OCI-LY7 (cell line): ENCODE measurements at regions not wholly inside any gene's neighbourhood (a gene's known extent, or its start where the extent isn't known, plus 50 kb on each side); places are given as distances from the start of the nearest gene placed in this dataset.

Experiments
- BruUV-seq: library from RNA; stranded (reverse); fragments of 400-500 nt; replicated peaks from 2 replicates; lab custom pipeline; 2021; lab: Mats Ljungman, UMichigan
- CTCF ChIA-PET: fragments of 300-600 bp; sonication (Branson Sonifier 250); formaldehyde crosslinking; loops from one replicate; lab custom pipeline; 2022; ENCODE audit warnings: antibody characterized with exemption; ENCODE audit not compliant: unreplicated experiment; lab: Charles Lee
- POLR2A ChIA-PET: fragments of 300-600 bp; sonication (Branson Sonifier 250); formaldehyde crosslinking; loops from one replicate; lab custom pipeline; 2022; ENCODE audit warnings: antibody characterized with exemption; lab: Charles Lee
- DNase-seq: peaks from one replicate; pipeline ENCODE4 v3.0.0-alpha.2; 2015; ENCODE audit warnings: low spot score
- H2AFZ ChIP-seq: fragments of 200-600 bp; sonication (generic), shearing (Covaris generic); 2 replicates; pipeline ENCODE4 v1.6.1; 2014; ENCODE audit warnings: mild to moderate bottlenecking, antibody characterized with exemption, low read length, moderate library complexity
- H3K27ac ChIP-seq: fragments of 200-600 bp; sonication (generic); 2 replicates; pipeline ENCODE4 v1.5.1; 2014; ENCODE audit warnings: mixed run types, low read depth, mild to moderate bottlenecking, moderate library complexity, low read length, inconsistent platforms; ENCODE audit not compliant: poor library complexity, severe bottlenecking
- H3K36me3 ChIP-seq: fragments of 200-600 bp; sonication (generic); 2 replicates; pipeline ENCODE4 v1.6.1; 2014; ENCODE audit warnings: mild to moderate bottlenecking, antibody characterized with exemption, low read length, moderate library complexity, mixed read lengths; ENCODE audit not compliant: insufficient read depth
- H3K4me1 ChIP-seq: fragments of 200-600 bp; sonication (generic); 2 replicates; pipeline ENCODE4 v1.5.1; 2014; ENCODE audit warnings: mild to moderate bottlenecking, low read length; ENCODE audit not compliant: insufficient read depth, poor library complexity, severe bottlenecking
- H3K4me2 ChIP-seq: fragments of 200-600 bp; sonication (generic); 2 replicates; pipeline ENCODE4 v1.6.1; 2014; ENCODE audit warnings: mild to moderate bottlenecking, low read length
- H3K4me3 ChIP-seq: fragments of 200-600 bp; sonication (generic); 2 replicates; pipeline ENCODE4 v1.5.1; 2014; ENCODE audit warnings: mild to moderate bottlenecking, low read depth, low read length; ENCODE audit not compliant: poor library complexity, severe bottlenecking
- H3K79me2 ChIP-seq: fragments of 200-600 bp; sonication (generic); 2 replicates; pipeline ENCODE4 v1.6.1; 2016; ENCODE audit warnings: low read depth, mild to moderate bottlenecking, low read length, moderate library complexity, mixed read lengths; ENCODE audit not compliant: insufficient read depth
- H3K9me2 ChIP-seq: fragments of 200-600 bp; sonication (generic); 2 replicates; pipeline ENCODE4 v1.6.1; 2016; ENCODE audit warnings: mild to moderate bottlenecking, low read length, mixed read lengths; ENCODE audit not compliant: insufficient read depth
- H3K9me3 ChIP-seq: fragments of 200-600 bp; sonication (generic); 2 replicates; pipeline ENCODE4 v1.6.1; 2014; ENCODE audit warnings: mild to moderate bottlenecking, mixed run types, low read length, mixed read lengths
- H4K20me1 ChIP-seq: fragments of 200-600 bp; sonication (generic); 2 replicates; pipeline ENCODE4 v1.6.1; 2014; ENCODE audit warnings: mild to moderate bottlenecking, antibody characterized with exemption, low read length, moderate library complexity, mixed read lengths; ENCODE audit not compliant: insufficient read depth
- EZH2phosphoT487 ChIP-seq: fragments of 200-600 bp; sonication (generic); IDR thresholded peaks from 2 replicates; pipeline ENCODE4 v1.6.1; 2018; ENCODE audit warnings: low read depth, borderline replicate concordance, mild to moderate bottlenecking, mixed run types, antibody characterized with exemption, low read length, moderate library complexity, mixed read lengths
- intact Hi-C: fragments of 100-400 bp; cut with micrococcal nuclease; formaldehyde crosslinking; loops from one replicate; pipeline ENCODE4 v1.10.0; 2022; ENCODE audit not compliant: unreplicated experiment
- TF ChIP-seq, protein P1 (sequence below): fragments of 200-600 bp; sonication (generic); conservative IDR thresholded peaks from 2 replicates; pipeline ENCODE4 v1.5.1; 2014; ENCODE audit warnings: mild to moderate bottlenecking, antibody characterized with exemption, low read length, moderate library complexity, mixed read lengths

- no peaks in the 10 kb centered on the region for H3K36me3 ChIP-seq
- no peaks in the 10 kb centered on the region for H3K4me1 ChIP-seq
- intact Hi-C loops: no loop called here
- H3K4me2 ChIP-seq: no peak overlapping the region
- ChIA-PET POLR2A (interaction anchor here (0.7 kb wide), 1 partner anchor 85 kb away, joined by 3 read pairs; no protein-coding TSS in a partner anchor), CTCF (interaction anchor here (0.6 kb wide), 1 partner anchor 1293 kb away, joined by 3 read pairs; no protein-coding TSS in a partner anchor)
- H2AFZ ChIP-seq: no peak overlapping the region
- H3K9me2 ChIP-seq: no peaks in the 10 kb centered on the region
- no TSS peak for BruUV-seq
- no peaks in the 10 kb centered on the region for H4K20me1 ChIP-seq
- TF ChIP-seq, protein P1, sequence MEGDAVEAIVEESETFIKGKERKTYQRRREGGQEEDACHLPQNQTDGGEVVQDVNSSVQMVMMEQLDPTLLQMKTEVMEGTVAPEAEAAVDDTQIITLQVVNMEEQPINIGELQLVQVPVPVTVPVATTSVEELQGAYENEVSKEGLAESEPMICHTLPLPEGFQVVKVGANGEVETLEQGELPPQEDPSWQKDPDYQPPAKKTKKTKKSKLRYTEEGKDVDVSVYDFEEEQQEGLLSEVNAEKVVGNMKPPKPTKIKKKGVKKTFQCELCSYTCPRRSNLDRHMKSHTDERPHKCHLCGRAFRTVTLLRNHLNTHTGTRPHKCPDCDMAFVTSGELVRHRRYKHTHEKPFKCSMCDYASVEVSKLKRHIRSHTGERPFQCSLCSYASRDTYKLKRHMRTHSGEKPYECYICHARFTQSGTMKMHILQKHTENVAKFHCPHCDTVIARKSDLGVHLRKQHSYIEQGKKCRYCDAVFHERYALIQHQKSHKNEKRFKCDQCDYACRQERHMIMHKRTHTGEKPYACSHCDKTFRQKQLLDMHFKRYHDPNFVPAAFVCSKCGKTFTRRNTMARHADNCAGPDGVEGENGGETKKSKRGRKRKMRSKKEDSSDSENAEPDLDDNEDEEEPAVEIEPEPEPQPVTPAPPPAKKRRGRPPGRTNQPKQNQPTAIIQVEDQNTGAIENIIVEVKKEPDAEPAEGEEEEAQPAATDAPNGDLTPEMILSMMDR: no peak
- TF ChIP-seq EZH2phosphoT487: no peak
- no peaks in the 10 kb centered on the region for H3K79me2 ChIP-seq
- no peaks in the 10 kb centered on the region for H3K9me3 ChIP-seq
- H3K27ac ChIP-seq: no peak overlapping the region
- no peak overlapping the region for H3K4me3 ChIP-seq
- DNase-seq: no peak
Measured at GRCh38 chr11:129321076-129321475, 54.6 kb upstream of the BARX2 start.

- TF ChIP-seq, protein P1: no peak
- TF ChIP-seq EZH2phosphoT487: no peak
- H3K4me2 ChIP-seq: no peak overlapping the region
- H3K36me3 ChIP-seq: no peaks in the 10 kb centered on the region
- no TSS peak for BruUV-seq
- H3K4me3 ChIP-seq: no peak overlapping the region
- no peaks in the 10 kb centered on the region for H3K79me2 ChIP-seq
- intact Hi-C loops: no loop called here
- ChIA-PET POLR2A (no interaction called here), CTCF (no interaction called here)
- no peaks in the 10 kb centered on the region for H3K4me1 ChIP-seq
- no peaks in the 10 kb centered on the region for H4K20me1 ChIP-seq
- H2AFZ ChIP-seq: no peak overlapping the region
- no peak overlapping the region for H3K27ac ChIP-seq
- DNase-seq: no peak
- no peaks in the 10 kb centered on the region for H3K9me3 ChIP-seq
- H3K9me2 ChIP-seq: no peaks in the 10 kb centered on the region
Measured at GRCh38 chr11:129320494-129320893, 55.2 kb upstream of the BARX2 start.

DNA sequence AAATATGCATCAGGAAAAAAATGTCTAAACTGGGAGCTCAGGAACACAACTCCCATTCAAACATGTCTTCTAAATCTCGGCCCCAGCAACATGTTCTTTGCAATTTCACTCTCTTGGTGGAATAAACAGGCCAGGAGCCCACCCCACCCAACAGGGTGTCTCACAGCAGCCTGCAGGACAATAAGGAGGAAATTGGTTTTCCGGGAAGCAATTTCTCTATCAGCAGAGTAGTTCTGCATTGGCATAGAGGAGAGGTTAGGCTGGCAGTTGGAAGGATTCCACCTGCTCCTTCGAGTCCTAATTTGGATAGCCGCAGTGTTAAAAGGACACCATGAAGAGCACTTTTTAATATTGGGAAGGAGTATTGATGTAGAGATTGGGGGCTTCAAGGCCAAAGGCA lies 55.9 kb upstream of the BARX2 start:
- Histone ChIP-seq H2AFZ (no peak overlapping the region), H3K79me2 (no peaks in the 10 kb centered on the region), H3K9me2 (no peaks in the 10 kb centered on the region), H3K4me1 (no peaks in the 10 kb centered on the region), H3K4me2 (no peak overlapping the region), H3K4me3 (no peak overlapping the region), H3K36me3 (no peaks in the 10 kb centered on the region), H4K20me1 (no peaks in the 10 kb centered on the region), H3K27ac (no peak overlapping the region), H3K9me3 (no peaks in the 10 kb centered on the region)
- POLR2A ChIA-PET: no interaction called here
- CTCF ChIA-PET: no interaction called here
- intact Hi-C loops: no loop called here
- TF ChIP-seq, protein P1: no peak
- no peak for TF ChIP-seq EZH2phosphoT487
- no peak for DNase-seq
- no TSS peak for BruUV-seq
